Endothelial cell of hepatic sinusoid (primary cell): ENCODE measurements at regions not wholly inside any gene's neighbourhood (a gene's known extent, or its start where the extent isn't known, plus 50 kb on each side); places are given as distances from the start of the nearest gene placed in this dataset.
"Not testable (repeated sequence)": the region's sequence is repeated elsewhere in the genome, so short reads cannot be mapped to it uniquely, and the experiment has no call there.

ENCODE experiments used
- in situ Hi-C: cut with HindIII; loops from 2 replicates; pipeline ENCODE4 v1.10.0; 2017; ENCODE audit warnings: low sequenced_read_pairs

DNA sequence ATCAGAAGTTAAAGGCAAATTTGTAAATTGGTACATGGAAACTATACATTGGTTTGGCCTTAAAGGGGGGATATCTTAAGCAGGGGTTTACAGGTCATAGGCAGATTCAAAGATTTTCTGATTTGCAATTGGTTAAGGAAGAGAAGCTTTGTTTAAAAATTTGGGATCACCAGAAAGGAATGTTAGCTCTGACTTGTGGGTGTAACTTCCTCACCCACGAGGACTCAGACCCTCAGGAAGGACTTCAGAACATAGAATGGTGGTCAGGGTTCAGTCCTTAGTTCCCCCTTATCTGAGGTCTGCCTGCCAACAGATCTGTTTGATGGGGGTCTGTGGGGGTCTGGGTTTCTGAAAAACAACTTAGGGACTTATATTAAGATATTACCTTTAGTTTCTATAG, 427.4 kb upstream of the DIPK2B start:
- in situ Hi-C loops = no loop called here

DNA sequence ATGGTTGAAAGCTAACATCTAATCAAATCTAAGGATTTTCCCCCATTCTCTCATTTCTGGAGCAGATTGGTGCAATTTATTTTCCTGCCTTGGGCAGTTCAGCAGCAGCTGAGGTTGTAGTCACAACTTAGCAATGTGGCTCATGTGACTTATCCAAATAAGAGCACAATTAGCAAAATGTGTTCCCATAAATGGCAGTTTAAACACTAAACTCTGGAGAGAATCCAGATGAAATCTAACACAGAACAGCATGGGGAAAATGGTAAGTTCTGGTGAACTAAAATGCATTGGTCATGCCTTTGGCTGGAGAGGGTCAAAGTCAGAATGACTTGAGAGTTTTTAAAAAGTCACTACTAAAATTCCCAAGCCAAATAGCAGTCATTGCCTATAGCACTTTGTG, 422.6 kb upstream of the DIPK2B start:
- in situ Hi-C loops = no loop called here

DNA sequence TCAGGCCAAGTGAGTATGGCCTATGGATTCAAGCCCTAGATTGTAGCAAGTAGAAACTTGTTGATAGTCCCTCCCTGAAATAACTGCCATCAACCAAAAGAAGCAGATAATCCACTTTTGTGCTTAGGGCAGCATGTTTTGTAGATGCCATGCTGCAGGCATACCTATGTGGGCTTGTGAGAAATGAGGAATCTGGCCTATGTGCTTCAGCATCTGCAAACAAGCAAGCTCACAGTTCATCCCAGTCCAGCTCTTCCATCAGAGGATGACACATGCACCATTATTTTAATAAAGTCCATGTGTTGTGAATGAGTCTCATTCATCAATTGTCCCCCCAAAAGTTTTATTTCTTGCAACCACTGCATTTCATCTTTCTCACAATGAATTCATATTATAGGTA, 421.9 kb upstream of the DIPK2B start:
- in situ Hi-C loops = no loop called here

DNA sequence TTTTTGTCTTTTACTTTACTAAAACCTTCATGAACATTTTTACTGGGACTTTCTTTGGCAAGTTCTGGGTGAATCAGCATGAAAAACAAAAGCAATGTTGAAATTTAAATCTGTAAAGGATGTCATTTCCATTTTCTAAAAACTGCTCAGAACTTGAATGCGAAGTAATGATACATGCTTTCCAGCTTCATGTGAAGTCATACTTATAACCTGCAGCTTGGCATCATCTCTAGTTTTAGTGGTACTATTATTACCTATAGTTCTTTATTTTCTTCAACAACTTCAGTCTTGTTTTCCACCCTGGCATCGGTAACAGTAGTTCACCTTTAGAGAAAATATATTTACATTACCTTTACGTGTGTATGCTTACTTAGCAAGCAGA, 421.4 kb upstream of the DIPK2B start:
- in situ Hi-C loops = no loop called here

- in situ Hi-C loops = no loop called here
Measured at GRCh38 chrX:45621376-45622041, 420.8 kb upstream of the DIPK2B start.

DNA sequence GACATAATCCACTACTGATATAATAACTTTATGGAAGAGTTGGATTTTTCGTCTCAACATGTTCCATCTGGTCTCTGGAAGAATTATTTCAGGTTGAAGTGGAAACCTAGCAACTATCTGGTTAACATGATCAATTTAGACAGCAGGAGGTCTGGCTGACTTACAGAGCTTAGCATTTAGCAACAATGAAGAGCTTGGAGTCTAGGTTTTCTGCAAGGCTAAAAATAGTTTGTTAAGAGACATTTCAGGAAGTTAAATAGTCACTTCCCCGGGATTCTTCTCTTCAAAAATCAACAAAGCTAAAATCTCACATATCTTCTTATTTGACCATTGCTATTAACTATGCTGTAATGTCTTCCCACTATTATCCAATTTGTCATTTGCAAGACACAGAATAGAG, 418.6 kb upstream of the DIPK2B start:
- in situ Hi-C loops = no loop called here

DNA sequence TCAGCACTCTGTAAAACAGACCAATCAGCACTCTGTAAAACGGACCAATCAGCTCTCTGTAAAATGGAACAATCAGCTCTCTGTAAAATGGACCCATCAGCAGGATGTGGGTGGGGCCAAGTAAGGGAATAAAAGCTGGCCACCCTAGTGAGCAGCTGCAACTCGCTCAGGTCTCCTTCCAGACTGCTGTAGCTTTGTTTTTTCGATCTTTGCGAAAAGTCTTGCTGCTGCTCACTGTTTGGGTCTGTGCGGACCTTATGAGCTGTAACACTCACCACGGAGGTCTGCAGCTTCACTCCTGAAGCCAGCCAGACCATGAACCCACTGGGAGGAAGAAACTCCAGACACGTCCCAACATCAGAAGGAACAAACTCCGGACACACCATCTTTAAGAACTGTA, 414.9 kb upstream of the DIPK2B start:
- in situ Hi-C loops = not testable (repeated sequence)

DNA sequence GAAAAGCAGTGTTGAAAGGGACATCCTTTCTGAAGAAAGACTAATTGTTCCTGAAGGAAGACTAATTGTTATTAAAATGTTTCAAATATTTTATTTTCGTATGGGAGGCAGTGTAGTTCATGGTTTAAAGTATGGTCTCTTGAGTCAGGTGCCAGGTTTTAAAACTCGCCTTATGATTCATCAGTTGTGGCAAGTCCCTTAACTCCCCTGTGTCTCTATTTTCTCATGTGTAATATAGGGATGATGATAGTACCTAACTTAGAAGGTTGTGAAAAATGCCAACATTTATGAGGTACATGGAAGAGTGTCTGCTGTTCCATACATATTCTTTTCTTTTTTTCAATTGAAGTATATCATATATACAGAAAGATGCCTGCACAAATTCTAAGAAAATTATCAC, 414.2 kb upstream of the DIPK2B start:
- in situ Hi-C loops = loop anchor here (5.0 kb wide), 1 partner anchor 52 kb away; no protein-coding TSS in a partner anchor

DNA sequence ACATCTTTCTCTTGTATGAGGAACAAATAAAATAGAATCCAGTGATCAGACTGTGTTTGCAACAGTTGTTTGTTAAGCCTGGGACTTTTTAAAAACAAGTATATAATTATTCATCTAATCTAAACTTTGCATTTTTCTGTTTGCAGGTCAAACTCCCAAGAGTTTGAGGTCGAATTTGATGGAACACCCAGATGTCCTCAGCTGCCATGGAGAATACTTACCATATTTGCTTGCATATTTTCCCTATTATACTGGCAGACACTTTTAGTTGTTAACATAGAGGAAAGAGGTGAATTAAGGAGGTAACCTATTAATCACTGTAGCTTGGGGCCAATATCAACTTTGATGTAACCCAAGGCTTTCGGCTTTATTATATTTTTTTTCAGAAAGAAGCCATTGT, 401.5 kb upstream of the DIPK2B start:
- in situ Hi-C loops = no loop called here

GRCh38 chrX:45601052-45601451, 400.4 kb upstream of the DIPK2B start:
- in situ Hi-C loops = no loop called here

DNA sequence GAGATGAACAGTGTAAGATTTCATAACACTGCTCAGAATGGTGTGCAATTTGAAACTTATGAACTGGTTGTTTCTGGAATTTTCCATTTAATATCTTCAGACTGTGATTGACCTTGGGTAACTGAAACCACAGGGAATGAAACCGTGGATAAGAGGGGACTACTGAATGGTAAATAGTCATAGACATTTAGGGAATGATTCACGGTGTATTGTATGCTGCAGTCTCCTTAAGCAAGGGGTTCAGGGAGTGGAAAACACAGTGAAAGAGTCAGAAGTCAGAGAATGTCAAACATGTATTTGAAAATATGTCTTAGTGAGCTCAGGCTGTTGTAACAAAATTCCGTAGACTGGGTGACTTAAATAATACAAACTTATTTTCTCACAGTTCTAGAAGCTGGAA, 398.2 kb upstream of the DIPK2B start:
- in situ Hi-C loops = no loop called here

DNA sequence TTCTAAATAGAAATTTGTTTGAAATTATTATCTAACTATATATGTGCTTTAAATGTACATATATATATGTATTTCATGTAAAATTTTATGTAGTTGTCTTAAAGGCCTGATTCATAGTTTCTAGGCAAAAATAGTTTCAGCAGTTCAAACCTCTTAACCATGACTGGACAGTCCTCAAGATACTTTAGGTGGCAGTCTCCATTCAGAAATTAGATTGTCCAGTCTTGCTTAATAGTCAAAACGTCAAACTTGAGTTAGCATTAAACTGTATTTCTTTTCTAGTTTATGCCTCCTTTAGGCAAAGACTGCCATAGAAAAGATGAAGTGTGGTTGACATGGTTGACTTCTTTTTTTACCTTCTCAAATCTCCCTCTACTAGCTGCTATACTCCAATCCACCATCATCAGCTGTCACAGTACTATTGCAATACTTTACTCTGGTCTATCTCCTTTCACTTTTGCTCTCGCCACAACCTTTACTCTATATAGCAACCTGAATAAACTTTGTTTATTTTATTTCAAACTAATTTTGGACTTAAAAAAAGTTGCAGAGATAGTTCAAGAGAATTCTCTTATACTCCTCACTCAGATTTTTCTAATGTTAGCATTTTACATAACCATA, 395.6 kb upstream of the DIPK2B start:
- in situ Hi-C loops = no loop called here

- in situ Hi-C loops = no loop called here
Measured at GRCh38 chrX:45592101-45592500, 391.4 kb upstream of the DIPK2B start.

GRCh38 chrX:45591650-45592049, 391.0 kb upstream of the DIPK2B start:
- in situ Hi-C loops = no loop called here

- in situ Hi-C loops = loop anchor here (5.0 kb wide), 1 partner anchor 62 kb away; no protein-coding TSS in a partner anchor
Measured at GRCh38 chrX:45584717-45585116, 384.0 kb upstream of the DIPK2B start.

- in situ Hi-C loops = no loop called here
Measured at GRCh38 chrX:45577361-45577760, 376.7 kb upstream of the DIPK2B start.

GRCh38 chrX:45571453-45571852, 370.8 kb upstream of the DIPK2B start:
- in situ Hi-C loops = no loop called here

- in situ Hi-C loops = no loop called here
Measured at GRCh38 chrX:45566456-45566855, 365.8 kb upstream of the DIPK2B start.

DNA sequence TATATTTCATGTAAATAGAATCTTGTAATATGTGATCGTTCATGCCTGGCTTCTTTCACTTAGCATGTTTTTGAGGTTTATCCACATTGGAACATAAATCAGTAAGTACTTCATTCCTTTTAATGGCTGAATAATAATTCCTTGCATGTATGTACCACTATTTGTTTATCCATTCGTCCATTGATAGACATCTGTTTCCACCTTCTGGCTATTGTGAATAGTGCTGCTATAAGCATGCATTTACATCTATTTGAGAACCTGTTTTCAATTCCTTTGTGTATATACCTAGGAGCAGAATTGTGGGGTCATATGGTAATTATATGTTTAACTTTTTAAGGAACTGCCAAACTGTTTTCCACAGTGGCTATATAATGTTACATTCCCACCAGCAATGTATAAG, 356.7 kb upstream of the DIPK2B start:
- in situ Hi-C loops = no loop called here

DNA sequence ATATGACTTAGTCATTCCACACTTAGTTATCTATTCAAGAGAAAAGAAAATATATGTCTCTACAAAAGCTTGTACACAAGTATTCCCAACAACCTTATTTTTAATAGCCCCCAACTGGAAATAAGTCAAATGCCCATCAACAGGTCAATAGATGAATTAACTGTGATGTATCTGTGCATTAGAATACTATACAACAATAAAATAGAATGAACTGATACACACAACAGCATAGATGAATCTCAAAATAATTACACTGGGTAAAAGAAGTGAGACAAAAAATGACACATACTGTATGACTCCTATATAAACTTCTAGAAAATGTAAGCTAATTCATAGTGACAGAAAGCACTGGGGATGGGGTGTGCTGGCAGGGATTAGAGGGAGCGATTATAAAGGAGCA, 354.1 kb upstream of the DIPK2B start:
- in situ Hi-C loops = no loop called here

- in situ Hi-C loops = no loop called here
Measured at GRCh38 chrX:45553417-45553816, 352.7 kb upstream of the DIPK2B start.

DNA sequence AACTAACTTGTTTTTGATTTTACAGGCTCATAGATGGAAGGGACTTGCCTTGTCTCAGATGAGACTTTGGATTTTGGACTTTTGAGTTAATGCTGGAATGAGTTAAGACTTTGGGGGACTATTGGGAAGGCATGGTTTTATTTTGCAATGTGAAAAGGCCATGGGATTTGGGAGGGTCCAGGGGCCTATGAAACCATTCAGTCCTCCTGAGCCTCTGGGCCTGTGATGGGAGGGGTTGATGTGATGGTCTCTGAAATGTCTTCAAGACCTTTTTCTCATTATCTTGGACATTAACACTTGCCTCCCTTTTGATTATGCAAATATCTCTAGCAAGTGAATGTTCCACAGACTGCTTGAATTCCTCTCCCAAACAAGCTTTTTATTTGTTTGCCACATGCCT, 346.0 kb upstream of the DIPK2B start:
- in situ Hi-C loops = not testable (repeated sequence)

DNA sequence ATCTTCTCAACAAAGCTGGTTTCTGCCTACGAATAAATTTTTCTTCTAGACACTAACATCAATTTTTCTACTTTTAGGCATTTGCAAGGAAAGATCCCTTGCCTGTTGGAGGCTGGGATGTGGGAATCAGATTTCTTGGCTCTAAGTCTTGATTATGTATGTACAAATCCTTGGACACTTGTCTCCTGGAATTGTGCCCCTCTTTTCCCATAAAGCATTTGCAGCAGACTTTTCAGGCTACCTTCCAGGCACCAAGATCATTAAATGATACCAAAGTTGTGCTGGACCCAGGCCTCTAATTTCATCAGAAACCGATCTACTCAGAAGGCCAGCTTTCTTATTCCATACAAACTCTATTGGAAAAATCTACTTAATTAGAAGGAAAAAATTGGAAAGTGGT, 339.5 kb upstream of the DIPK2B start:
- in situ Hi-C loops = no loop called here
